Vagina (tissue), 2 donors: ENCODE measurements at regions not wholly inside any gene's neighbourhood (a gene's known extent, or its start where the extent isn't known, plus 50 kb on each side); places are given as distances from the start of the nearest gene placed in this dataset.

Experiments used
- CTCF ChIP-seq, 3 experiments: fragments of 450-650 bp in 2 of 3; fragments of 200-600 bp in 1 of 3; sonication (generic) in 1 of 3; IDR thresholded peaks; one replicate each; pipeline ENCODE4 v1.5.1; 2017 to 2019; ENCODE audit warnings: antibody characterized with exemption in 3 of 3, mild to moderate bottlenecking in 2 of 3, moderate library complexity in 2 of 3
- POLR2A ChIP-seq, 2 donors: fragments of 450-650 bp; IDR thresholded peaks; one replicate each; pipeline ENCODE4 v1.6.1; 2017; ENCODE audit warnings: antibody characterized with exemption in 2 of 2, mild to moderate bottlenecking in 2 of 2, moderate library complexity in 2 of 2

GRCh38 chr7:45494885-45495284 is 79.3 kb upstream of the ADCY1 start:
- TF ChIP-seq CTCF (IDR thresholded peaks at IDR 0.05) (no peak), POLR2A (IDR thresholded peaks at IDR 0.05) (no peak)
